Keratinocyte (primary cell): ENCODE measurements at regions not wholly inside any gene's neighbourhood (a gene's known extent, or its start where the extent isn't known, plus 50 kb on each side); places are given as distances from the start of the nearest gene placed in this dataset.

ENCODE experiments used
- DNase-seq: peaks from one replicate; pipeline ENCODE4 v3.0.0-alpha.2; 2011; ENCODE audit warnings: low read depth, missing footprints, low spot score
- FAIRE-seq: peaks from 2 replicates; lab custom pipeline; 2011; peaks lifted over from hg19 to GRCh38; lab: Jason Lieb, UNC
- H2AFZ ChIP-seq: 2 replicates; pipeline ENCODE4 v1.6.0; 2012; ENCODE audit warnings: low read length, control low read depth, inconsistent platforms; ENCODE audit not compliant: control insufficient read depth
- H3K27ac ChIP-seq: 2 replicates; pipeline ENCODE4 v1.5.1; 2011; ENCODE audit warnings: low read length; ENCODE audit not compliant: control insufficient read depth, insufficient read depth
- H3K27me3 ChIP-seq: 3 replicates; pipeline ENCODE4 v1.6.0; 2011; ENCODE audit warnings: low read length; ENCODE audit not compliant: control insufficient read depth, insufficient read depth; ENCODE audit errors: extremely low read depth
- H3K36me3 ChIP-seq, 2 experiments: 2 replicates in 1 of 2; 3 replicates in 1 of 2; pipeline ENCODE4 v1.5.1; 2011; ENCODE audit warnings: low read length in 2 of 2, mild to moderate bottlenecking in 1 of 2; ENCODE audit not compliant: control insufficient read depth in 2 of 2, insufficient read depth in 2 of 2; ENCODE audit errors: extremely low read depth in 1 of 2
- H3K4me1 ChIP-seq: 3 replicates; pipeline ENCODE4 v1.5.1; 2011; ENCODE audit warnings: low read length; ENCODE audit not compliant: control insufficient read depth, insufficient read depth; ENCODE audit errors: extremely low read depth
- H3K4me2 ChIP-seq: 3 replicates; pipeline ENCODE4 v1.6.0; 2011; ENCODE audit warnings: low read depth, low read length; ENCODE audit not compliant: control insufficient read depth, insufficient read depth; ENCODE audit errors: extremely low read depth
- H3K4me3 ChIP-seq, 3 experiments: fragments of 200-600 bp in 1 of 3; sonication (generic) in 1 of 3; 2 replicates in 2 of 3; 3 replicates in 1 of 3; pipeline ENCODE4 v1.5.1; 2011 to 2016; ENCODE audit warnings: low read length in 3 of 3, mild to moderate bottlenecking in 3 of 3, control low read depth in 2 of 3, inconsistent platforms in 1 of 3, low read depth in 1 of 3, mixed read lengths in 1 of 3, mixed run types in 1 of 3, moderate library complexity in 1 of 3; ENCODE audit not compliant: control insufficient read depth in 2 of 3, insufficient read depth in 2 of 3; ENCODE audit errors: extremely low read depth in 1 of 3
- H3K79me2 ChIP-seq: 2 replicates; pipeline ENCODE4 v1.6.0; 2012; ENCODE audit warnings: low read length; ENCODE audit not compliant: control insufficient read depth, insufficient read depth
- H3K9ac ChIP-seq: 3 replicates; pipeline ENCODE4 v1.6.0; 2011; ENCODE audit warnings: low read length; ENCODE audit not compliant: control insufficient read depth, insufficient read depth; ENCODE audit errors: extremely low read depth
- H3K9me1 ChIP-seq: 3 replicates; pipeline ENCODE4 v1.6.0; 2011; ENCODE audit warnings: low read length; ENCODE audit not compliant: control insufficient read depth, insufficient read depth; ENCODE audit errors: extremely low read depth
- H3K9me3 ChIP-seq: 2 replicates; pipeline ENCODE4 v1.5.1; 2012; ENCODE audit warnings: low read depth, low read length; ENCODE audit not compliant: control insufficient read depth
- H4K20me1 ChIP-seq: 3 replicates; pipeline ENCODE4 v1.6.0; 2011; ENCODE audit warnings: low read length; ENCODE audit not compliant: control insufficient read depth, insufficient read depth; ENCODE audit errors: extremely low read depth
- EZH2 ChIP-seq: IDR thresholded peaks from one replicate; pipeline ENCODE4 v1.6.1; 2012; ENCODE audit warnings: inconsistent platforms, mild to moderate bottlenecking, low read length, moderate library complexity
- dilution Hi-C: fragments of 300-500 bp; cut with MboI; formaldehyde crosslinking; loops from one replicate; pipeline ENCODE4 v1.7.0; 2020; ENCODE audit warnings: low sequenced_read_pairs; ENCODE audit not compliant: extremely low pct_ligation_motif_present
- TF ChIP-seq, protein P1 (sequence below), 3 experiments: IDR thresholded peaks in 1 of 3; conservative IDR thresholded peaks in 1 of 3; optimal IDR thresholded peaks in 1 of 3; 2 replicates in 2 of 3; 3 replicates in 1 of 3; pipeline versions ENCODE3 to v1.5.1; 2011; ENCODE audit warnings: low read length in 3 of 3, mild to moderate bottlenecking in 3 of 3, moderate library complexity in 2 of 3, control low read depth in 1 of 3, inconsistent platforms in 1 of 3; ENCODE audit not compliant: insufficient read depth in 2 of 3; ENCODE audit errors: extremely low read depth in 1 of 3

DNA sequence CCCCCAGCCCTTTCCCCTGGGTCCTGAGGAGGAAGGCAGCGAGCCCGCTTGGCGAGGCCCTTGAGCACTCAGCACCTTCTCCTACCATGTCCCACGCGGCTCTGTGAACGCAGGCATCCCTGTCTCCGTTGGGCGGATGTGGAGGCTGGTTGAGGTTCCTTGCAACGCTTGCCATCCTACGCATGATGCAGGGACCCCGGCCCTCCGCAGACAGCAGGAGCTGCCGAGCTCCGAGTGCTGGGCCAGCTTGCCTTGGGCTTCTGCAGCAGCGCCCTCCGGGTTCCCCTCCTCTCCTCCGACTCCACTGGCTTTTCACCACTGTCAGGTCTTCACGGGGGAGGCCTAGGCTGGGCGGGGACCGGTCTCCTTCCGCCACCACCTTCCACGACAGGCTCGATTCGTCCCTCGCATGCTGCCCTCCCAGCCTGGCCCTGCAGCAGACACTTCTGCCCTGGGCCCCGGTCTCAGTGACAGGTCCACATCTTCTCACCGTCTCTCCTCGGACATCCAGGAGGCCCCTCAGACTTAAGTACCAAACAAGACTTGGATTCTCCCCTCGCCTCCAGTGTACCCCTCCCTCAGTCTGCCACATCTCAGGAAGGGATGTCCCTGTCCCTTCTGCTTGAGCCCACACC lies 67.6 kb upstream of the HGFAC start:
- FAIRE-seq (no peak), DNase-seq (no peak)
- Histone ChIP-seq H2AFZ (no peak overlapping the region), H3K36me3 (no peaks in the 10 kb centered on the region), H3K4me2 (no peak overlapping the region), H3K9me1 (no peaks in the 10 kb centered on the region), H3K27ac (no peak overlapping the region), H3K4me1 (peaks cover 13% of the 10 kb centered on the region), H3K4me3 (no peak overlapping the region), H3K9ac (no peak overlapping the region), H3K79me2 (no peaks in the 10 kb centered on the region), H3K9me3 (no peaks in the 10 kb centered on the region), H4K20me1 (no peaks in the 10 kb centered on the region), H3K27me3 (peaks cover 16% of the 10 kb centered on the region)
- dilution Hi-C loops = no loop called here
- TF ChIP-seq, protein P1, sequence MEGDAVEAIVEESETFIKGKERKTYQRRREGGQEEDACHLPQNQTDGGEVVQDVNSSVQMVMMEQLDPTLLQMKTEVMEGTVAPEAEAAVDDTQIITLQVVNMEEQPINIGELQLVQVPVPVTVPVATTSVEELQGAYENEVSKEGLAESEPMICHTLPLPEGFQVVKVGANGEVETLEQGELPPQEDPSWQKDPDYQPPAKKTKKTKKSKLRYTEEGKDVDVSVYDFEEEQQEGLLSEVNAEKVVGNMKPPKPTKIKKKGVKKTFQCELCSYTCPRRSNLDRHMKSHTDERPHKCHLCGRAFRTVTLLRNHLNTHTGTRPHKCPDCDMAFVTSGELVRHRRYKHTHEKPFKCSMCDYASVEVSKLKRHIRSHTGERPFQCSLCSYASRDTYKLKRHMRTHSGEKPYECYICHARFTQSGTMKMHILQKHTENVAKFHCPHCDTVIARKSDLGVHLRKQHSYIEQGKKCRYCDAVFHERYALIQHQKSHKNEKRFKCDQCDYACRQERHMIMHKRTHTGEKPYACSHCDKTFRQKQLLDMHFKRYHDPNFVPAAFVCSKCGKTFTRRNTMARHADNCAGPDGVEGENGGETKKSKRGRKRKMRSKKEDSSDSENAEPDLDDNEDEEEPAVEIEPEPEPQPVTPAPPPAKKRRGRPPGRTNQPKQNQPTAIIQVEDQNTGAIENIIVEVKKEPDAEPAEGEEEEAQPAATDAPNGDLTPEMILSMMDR (optimal IDR thresholded peaks at IDR 0.05 in 1 of 3, IDR thresholded peaks at IDR 0.05 in 1 of 3, conservative IDR thresholded peaks at IDR 0.05 in 1 of 3; ENCODE audit: extremely low read depth in 1 of 3, insufficient read depth in 2 of 3, low read length in 3 of 3) = no peak
- no peak for TF ChIP-seq EZH2

DNA sequence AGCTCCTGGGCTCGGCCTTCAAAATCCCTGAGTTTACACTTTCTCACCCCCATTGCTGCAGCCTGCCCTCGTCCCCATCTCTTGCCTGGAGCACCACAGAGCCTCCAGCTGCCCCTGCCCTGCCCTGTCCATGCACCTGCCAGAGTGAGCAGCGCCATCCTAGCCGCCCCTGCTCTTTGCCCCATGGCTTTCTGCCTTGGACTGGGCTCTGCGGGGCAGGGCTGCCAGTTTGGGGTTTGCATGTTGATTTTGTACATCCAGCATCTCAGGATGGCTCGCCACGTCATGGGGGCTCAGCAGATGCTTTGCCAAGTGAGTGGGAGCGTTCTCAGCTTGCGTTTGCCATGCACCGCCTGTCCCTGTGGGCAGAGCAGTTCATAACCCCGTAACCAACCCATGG lies 67.1 kb upstream of the HGFAC start:
- DNase-seq (no peak), FAIRE-seq (no peak)
- Histone ChIP-seq H3K4me1 (peaks cover 8% of the 10 kb centered on the region), H4K20me1 (no peaks in the 10 kb centered on the region), H3K4me2 (no peak overlapping the region), H3K9me1 (no peaks in the 10 kb centered on the region), H3K27ac (no peak overlapping the region), H3K9me3 (no peaks in the 10 kb centered on the region), H2AFZ (no peak overlapping the region), H3K36me3 (no peaks in the 10 kb centered on the region), H3K27me3 (peaks cover 12% of the 10 kb centered on the region), H3K9ac (no peak overlapping the region), H3K79me2 (no peaks in the 10 kb centered on the region), H3K4me3 (no peak overlapping the region)
- TF ChIP-seq EZH2 = no peak
- TF ChIP-seq, protein P1 (optimal IDR thresholded peaks at IDR 0.05 in 1 of 3, IDR thresholded peaks at IDR 0.05 in 1 of 3, conservative IDR thresholded peaks at IDR 0.05 in 1 of 3; ENCODE audit: extremely low read depth in 1 of 3, insufficient read depth in 2 of 3, low read length in 3 of 3) = no peak
- dilution Hi-C loops = no loop called here
